OCI-LY1 (cell line): ENCODE measurements at regions not wholly inside any gene's neighbourhood (a gene's known extent, or its start where the extent isn't known, plus 50 kb on each side); places are given as distances from the start of the nearest gene placed in this dataset.

Source experiments
- H2AFZ ChIP-seq: fragments of 200-600 bp; sonication (generic), shearing (Covaris generic); 2 replicates; pipeline ENCODE4 v1.6.0; 2014; ENCODE audit warnings: antibody characterized with exemption, mild to moderate bottlenecking, low read length
- H3F3A ChIP-seq: fragments of 200-600 bp; sonication (generic), shearing (Covaris generic); 2 replicates; pipeline ENCODE4 v1.6.0; 2014; ENCODE audit warnings: mild to moderate bottlenecking, antibody characterized with exemption, low read length, moderate library complexity; ENCODE audit not compliant: insufficient read depth
- H3K27ac ChIP-seq: fragments of 200-600 bp; sonication (generic); 2 replicates; pipeline ENCODE4 v1.5.1; 2014; ENCODE audit warnings: low read length, mixed run types, mild to moderate bottlenecking, low read depth; ENCODE audit not compliant: poor library complexity, severe bottlenecking
- H3K27me3 ChIP-seq: fragments of 200-600 bp; sonication (generic); 2 replicates; pipeline ENCODE4 v1.6.0; 2014; ENCODE audit warnings: antibody characterized with exemption, mild to moderate bottlenecking, low read length, moderate library complexity; ENCODE audit not compliant: insufficient read depth
- H3K36me3 ChIP-seq: fragments of 200-600 bp; sonication (generic); 2 replicates; pipeline ENCODE4 v1.6.1; 2014; ENCODE audit warnings: mild to moderate bottlenecking, antibody characterized with exemption, low read length, moderate library complexity, mixed read lengths; ENCODE audit not compliant: insufficient read depth
- H3K4me1 ChIP-seq: fragments of 200-600 bp; sonication (generic); 2 replicates; pipeline ENCODE4 v1.5.1; 2014; ENCODE audit warnings: mild to moderate bottlenecking, low read length, moderate library complexity; ENCODE audit not compliant: insufficient read depth, severe bottlenecking
- H3K4me2 ChIP-seq: fragments of 200-600 bp; sonication (generic), shearing (Covaris generic); 2 replicates; pipeline ENCODE4 v1.6.1; 2014; ENCODE audit warnings: low read length
- H3K4me3 ChIP-seq: fragments of 200-600 bp; sonication (generic); 2 replicates; pipeline ENCODE4 v1.5.1; 2014; ENCODE audit warnings: low read length, low read depth, mild to moderate bottlenecking, mixed read lengths; ENCODE audit not compliant: poor library complexity, severe bottlenecking
- H3K79me2 ChIP-seq: fragments of 200-600 bp; shearing (Covaris generic); 2 replicates; pipeline ENCODE4 v1.6.1; 2016; ENCODE audit warnings: mixed run types, low read length, mixed read lengths; ENCODE audit not compliant: insufficient read depth
- H3K9ac ChIP-seq: fragments of 200-600 bp; sonication (generic), shearing (Covaris generic); 2 replicates; pipeline ENCODE4 v1.6.1; 2014; ENCODE audit warnings: mild to moderate bottlenecking, low read length, mixed read lengths
- H3K9me2 ChIP-seq: fragments of 200-600 bp; sonication (generic), shearing (Covaris generic); 2 replicates; pipeline ENCODE4 v1.6.1; 2014; ENCODE audit warnings: low read depth, mild to moderate bottlenecking, low read length, mixed read lengths
- H3K9me3 ChIP-seq: fragments of 200-600 bp; shearing (Covaris generic); 2 replicates; pipeline ENCODE4 v1.6.1; 2014; ENCODE audit warnings: low read length, mixed read lengths
- H4K20me1 ChIP-seq: fragments of 200-600 bp; sonication (generic), shearing (Covaris generic); 2 replicates; pipeline ENCODE4 v1.6.0; 2016; ENCODE audit warnings: mild to moderate bottlenecking, low read length; ENCODE audit not compliant: insufficient read depth
- CTCF ChIP-seq: fragments of 200-600 bp; sonication (generic), shearing (Covaris generic); IDR thresholded peaks from 2 replicates; pipeline ENCODE4 v1.5.1; 2017; ENCODE audit warnings: mild to moderate bottlenecking, antibody characterized with exemption, low read length, moderate library complexity, mixed read lengths
- EZH2 ChIP-seq: fragments of 200-600 bp; sonication (generic), shearing (Covaris generic); IDR thresholded peaks from 2 replicates; pipeline ENCODE4 v1.8.0; 2017; ENCODE audit warnings: borderline replicate concordance, mixed run types, mild to moderate bottlenecking, antibody characterized with exemption, low read length, moderate library complexity, mixed read lengths

GRCh38 chr18:5678779-5679406 is 135.1 kb upstream of the EPB41L3 start:
- H3K9ac ChIP-seq = no peak overlapping the region
- no peaks in the 10 kb centered on the region for H3K79me2 ChIP-seq
- H3K9me2 ChIP-seq = no peaks in the 10 kb centered on the region
- no peak for TF ChIP-seq CTCF
- no peak for TF ChIP-seq EZH2
- H3K4me3 ChIP-seq = no peak overlapping the region
- no peaks in the 10 kb centered on the region for H3K36me3 ChIP-seq
- H3K27ac ChIP-seq = no peak overlapping the region
- no peaks in the 10 kb centered on the region for H3K9me3 ChIP-seq
- H4K20me1 ChIP-seq = no peaks in the 10 kb centered on the region
- no peaks in the 10 kb centered on the region for H3K27me3 ChIP-seq
- no peaks in the 10 kb centered on the region for H3K4me1 ChIP-seq
- H3K4me2 ChIP-seq = no peak overlapping the region
- H3F3A ChIP-seq = no peaks in the 10 kb centered on the region
- no peak overlapping the region for H2AFZ ChIP-seq

GRCh38 chr18:5678278-5678677 is 134.5 kb upstream of the EPB41L3 start:
- H3K36me3 ChIP-seq = no peaks in the 10 kb centered on the region
- H4K20me1 ChIP-seq = no peaks in the 10 kb centered on the region
- H3K79me2 ChIP-seq = no peaks in the 10 kb centered on the region
- no peak overlapping the region for H3K4me2 ChIP-seq
- no peaks in the 10 kb centered on the region for H3K27me3 ChIP-seq
- no peaks in the 10 kb centered on the region for H3F3A ChIP-seq
- H3K27ac ChIP-seq = no peak overlapping the region
- no peak overlapping the region for H2AFZ ChIP-seq
- no peaks in the 10 kb centered on the region for H3K4me1 ChIP-seq
- H3K9me2 ChIP-seq = no peaks in the 10 kb centered on the region
- H3K4me3 ChIP-seq = no peak overlapping the region
- TF ChIP-seq CTCF (no peak), EZH2 (no peak)
- H3K9me3 ChIP-seq = no peaks in the 10 kb centered on the region
- no peak overlapping the region for H3K9ac ChIP-seq

- Histone ChIP-seq H2AFZ (no peak overlapping the region), H3K79me2 (no peaks in the 10 kb centered on the region), H3K9me3 (no peaks in the 10 kb centered on the region), H3K27ac (no peak overlapping the region), H3K27me3 (no peaks in the 10 kb centered on the region), H3K36me3 (no peaks in the 10 kb centered on the region), H3K4me1 (no peaks in the 10 kb centered on the region), H3K9ac (no peak overlapping the region), H3F3A (no peaks in the 10 kb centered on the region), H3K9me2 (no peaks in the 10 kb centered on the region), H3K4me3 (no peak overlapping the region), H4K20me1 (no peaks in the 10 kb centered on the region), H3K4me2 (no peak overlapping the region)
- no peak for TF ChIP-seq CTCF
- no peak for TF ChIP-seq EZH2
Observed at GRCh38 chr18:5673616-5674015, 129.8 kb upstream of the EPB41L3 start.
